Bronchial epithelial cell (primary cell): ENCODE measurements at regions not wholly inside any gene's neighbourhood (a gene's known extent, or its start where the extent isn't known, plus 50 kb on each side); places are given as distances from the start of the nearest gene placed in this dataset.

Experiments
- DNase-seq: peaks from one replicate; pipeline ENCODE4 v3.0.0-alpha.2; 2010; ENCODE audit warnings: low read depth
- FAIRE-seq: peaks from 2 replicates; lab custom pipeline; 2011; peaks lifted over from hg19 to GRCh38; lab: Jason Lieb, UNC
- H3K27me3 ChIP-seq: 2 replicates; pipeline ENCODE4 v1.5.1; 2011; ENCODE audit warnings: low read length; ENCODE audit not compliant: control insufficient read depth, insufficient read depth
- H3K36me3 ChIP-seq: 2 replicates; pipeline ENCODE4 v1.5.1; 2011; ENCODE audit warnings: low read length; ENCODE audit not compliant: control insufficient read depth, insufficient read depth
- H3K4me3 ChIP-seq: 2 replicates; pipeline ENCODE4 v1.5.1; 2011; ENCODE audit warnings: mild to moderate bottlenecking, low read depth, low read length, control low read depth
- CTCF ChIP-seq: IDR thresholded peaks from 2 replicates; pipeline ENCODE4 v1.5.1; 2011; ENCODE audit warnings: mild to moderate bottlenecking, moderate library complexity, low read length, control low read depth, inconsistent platforms; ENCODE audit not compliant: insufficient read depth, severe bottlenecking

- Histone ChIP-seq H3K36me3 (no peaks in the 10 kb centered on the region), H3K4me3 (no peak overlapping the region), H3K27me3 (no peaks in the 10 kb centered on the region)
- no peak for FAIRE-seq
- DNase-seq, result no peak
- no peak for TF ChIP-seq CTCF
Observed at GRCh38 chr20:48054051-48054450, 268.8 kb upstream of the SULF2 start.

GRCh38 chr20:48052475-48052835, 267.2 kb upstream of the SULF2 start:
- H3K27me3 ChIP-seq, result no peaks in the 10 kb centered on the region
- H3K4me3 ChIP-seq, result no peak overlapping the region
- no peaks in the 10 kb centered on the region for H3K36me3 ChIP-seq
- DNase-seq (peak; percentile 61), FAIRE-seq (no peak)
- TF ChIP-seq CTCF, result no peak

- Histone ChIP-seq H3K36me3 (no peaks in the 10 kb centered on the region), H3K27me3 (no peaks in the 10 kb centered on the region), H3K4me3 (no peak overlapping the region)
- peak; percentile 85 for DNase-seq
- TF ChIP-seq CTCF, result no peak
- no peak for FAIRE-seq
Observed at GRCh38 chr20:48051794-48052474, 266.7 kb upstream of the SULF2 start.

- no peaks in the 10 kb centered on the region for H3K27me3 ChIP-seq
- H3K36me3 ChIP-seq, result no peaks in the 10 kb centered on the region
- FAIRE-seq (no peak), DNase-seq (no peak)
- no peak for TF ChIP-seq CTCF
- H3K4me3 ChIP-seq, result no peak overlapping the region
Observed at GRCh38 chr20:48049641-48050040, 264.4 kb upstream of the SULF2 start.

GRCh38 chr20:48049171-48049570, 263.9 kb upstream of the SULF2 start:
- DNase-seq (no peak), FAIRE-seq (no peak)
- Histone ChIP-seq H3K36me3 (no peaks in the 10 kb centered on the region), H3K27me3 (no peaks in the 10 kb centered on the region), H3K4me3 (no peak overlapping the region)
- no peak for TF ChIP-seq CTCF

- DNase-seq (peak; percentile 10), FAIRE-seq (no peak)
- no peaks in the 10 kb centered on the region for H3K27me3 ChIP-seq
- no peaks in the 10 kb centered on the region for H3K36me3 ChIP-seq
- TF ChIP-seq CTCF, result no peak
- H3K4me3 ChIP-seq, result no peak overlapping the region
Observed at GRCh38 chr20:48047447-48047846, 262.2 kb upstream of the SULF2 start.
